ENCODE measurements at regions not wholly inside any gene's neighbourhood (a gene's known extent, or its start where the extent isn't known, plus 50 kb on each side); places are given as distances from the start of the nearest gene placed in this dataset.
A peak's percentile ranks its signal among the peaks of the same experiment; 100 is the strongest.
"Not testable (repeated sequence)": the region's sequence is repeated elsewhere in the genome, so short reads cannot be mapped to it uniquely, and the experiment has no call there.

DNA sequence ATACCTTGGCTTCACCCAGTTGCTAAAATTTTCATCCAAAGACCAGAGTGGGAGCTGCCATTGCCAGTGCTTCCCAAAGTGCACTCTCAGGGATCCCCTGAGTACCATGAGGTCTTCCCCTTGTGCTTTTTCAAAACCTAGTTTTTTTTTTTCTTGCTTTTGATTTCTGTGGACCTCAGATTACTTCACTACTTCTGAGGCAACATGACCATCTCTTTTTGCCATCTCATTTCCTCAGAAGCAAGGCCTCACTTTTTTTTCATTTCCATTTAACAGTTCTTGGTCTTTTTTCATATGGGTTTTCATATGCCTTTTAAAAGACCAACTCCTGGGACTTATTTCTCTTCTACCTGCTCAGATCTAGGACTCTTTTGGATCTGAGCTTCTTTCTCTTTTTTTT, 64.1 kb upstream of the MMS22L start:
- Histone ChIP-seq H3K9me3 (no peaks in the 10 kb centered on the region), H3K4me1 (no peaks in the 10 kb centered on the region), H3K36me3 (no peaks in the 10 kb centered on the region), H3K27ac (no peak overlapping the region), H3K4me3 (no peak overlapping the region), H3K27me3 (no peaks in the 10 kb centered on the region)
- intact Hi-C loops (cut with DNase I), result no loop called here
- TF ChIP-seq POLR2AphosphoS5 (IDR thresholded peaks at IDR 0.05) (no peak), POLR2A (IDR thresholded peaks at IDR 0.05) (no peak), CTCF (IDR thresholded peaks at IDR 0.05) (no peak), EP300 (IDR thresholded peaks at IDR 0.05) (no peak)
- DNase-seq, result no peak

DNA sequence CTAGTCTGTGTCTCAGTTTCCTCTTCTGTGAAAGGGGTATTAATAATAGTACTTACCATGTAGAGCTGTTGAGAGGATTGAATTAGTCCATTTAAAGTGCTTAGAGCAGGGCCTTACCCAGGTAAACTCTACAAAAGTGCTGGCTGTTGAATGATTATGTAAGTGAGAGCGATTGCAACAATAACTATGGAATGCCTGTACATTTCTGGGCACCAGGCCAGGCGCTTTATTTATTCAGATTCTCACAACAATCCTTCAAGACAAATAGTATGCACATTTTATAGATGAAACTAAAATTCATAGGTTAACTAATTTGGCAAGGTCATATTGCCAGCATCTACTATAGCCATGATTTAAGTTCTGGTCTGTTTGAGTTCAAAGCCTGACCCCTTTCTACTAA, 78.3 kb upstream of the MMS22L start:
- no peaks in the 10 kb centered on the region for H3K27me3 ChIP-seq
- H3K4me3 ChIP-seq, result no peak overlapping the region
- H3K36me3 ChIP-seq, result no peaks in the 10 kb centered on the region
- no peak for DNase-seq
- no peaks in the 10 kb centered on the region for H3K9me3 ChIP-seq
- intact Hi-C loops (cut with DNase I), result no loop called here
- 35 to 59% methylated on average over 2 of the region's 2 CpGs for WGBS, 2 donors
- TF ChIP-seq CTCF (IDR thresholded peaks at IDR 0.05), result no peak
- TF ChIP-seq EP300 (IDR thresholded peaks at IDR 0.05), result no peak
- no peak for TF ChIP-seq POLR2A (IDR thresholded peaks at IDR 0.05)
- no peak for TF ChIP-seq POLR2AphosphoS5 (IDR thresholded peaks at IDR 0.05)
- no peak overlapping the region for H3K27ac ChIP-seq
- no peaks in the 10 kb centered on the region for H3K4me1 ChIP-seq

DNA sequence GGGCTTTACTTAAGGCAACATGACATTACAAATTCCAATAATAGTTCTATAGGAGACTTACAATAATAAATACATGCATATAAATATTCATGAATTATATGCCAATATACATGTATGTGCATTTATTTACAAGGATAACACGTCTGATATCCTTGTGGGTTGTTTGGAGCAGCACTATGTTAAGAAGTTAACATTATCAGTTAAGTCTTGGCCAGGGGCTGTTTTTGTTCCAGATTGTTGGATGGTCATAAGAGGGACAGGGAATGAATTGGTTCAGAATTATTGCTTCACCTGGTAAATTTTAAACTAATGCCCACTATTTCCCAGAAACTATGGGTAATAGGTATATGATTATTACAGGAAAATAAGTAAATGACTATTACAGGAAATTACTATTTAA, 81.3 kb upstream of the MMS22L start:
- Histone ChIP-seq H3K9me3 (no peaks in the 10 kb centered on the region), H3K4me1 (no peaks in the 10 kb centered on the region), H3K36me3 (no peaks in the 10 kb centered on the region), H3K27ac (no peak overlapping the region), H3K4me3 (no peak overlapping the region), H3K27me3 (no peaks in the 10 kb centered on the region)
- no peak for DNase-seq
- 51 to 76% methylated on average over 1 of the region's 1 CpG for WGBS, 2 donors
- TF ChIP-seq EP300 (IDR thresholded peaks at IDR 0.05), result no peak
- intact Hi-C loops (cut with DNase I), result no loop called here

DNA sequence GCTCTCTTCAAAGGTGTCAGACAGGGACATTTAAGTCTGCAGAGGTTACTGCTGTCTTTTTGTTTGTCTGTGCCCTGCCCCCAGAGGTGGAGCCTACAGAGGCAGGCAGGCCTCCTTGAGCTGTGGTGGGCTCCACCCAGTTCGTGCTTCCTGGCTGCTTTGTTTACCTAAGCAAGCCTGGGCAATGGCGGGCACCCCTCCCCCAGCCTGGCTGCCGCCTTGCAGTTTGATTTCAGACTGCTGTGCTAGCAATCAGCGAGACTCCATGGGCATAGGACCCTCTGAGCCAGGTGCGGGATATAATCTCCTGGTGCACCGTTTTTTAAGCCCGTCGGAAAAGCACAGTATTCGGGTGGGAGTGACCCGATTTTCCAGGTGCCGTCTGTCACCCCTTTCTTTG, 99.1 kb upstream of the MMS22L start:
- DNase-seq; H3K27ac ChIP-seq; H3K27me3 ChIP-seq; H3K4me3 ChIP-seq; H3K36me3 ChIP-seq; H3K9me3 ChIP-seq; intact Hi-C loops (cut with DNase I); H3K4me1 ChIP-seq: not testable (repeated sequence)
- WGBS, 2 donors, result 75 to 88% methylated on average over 11 of the region's 11 CpGs

DNA sequence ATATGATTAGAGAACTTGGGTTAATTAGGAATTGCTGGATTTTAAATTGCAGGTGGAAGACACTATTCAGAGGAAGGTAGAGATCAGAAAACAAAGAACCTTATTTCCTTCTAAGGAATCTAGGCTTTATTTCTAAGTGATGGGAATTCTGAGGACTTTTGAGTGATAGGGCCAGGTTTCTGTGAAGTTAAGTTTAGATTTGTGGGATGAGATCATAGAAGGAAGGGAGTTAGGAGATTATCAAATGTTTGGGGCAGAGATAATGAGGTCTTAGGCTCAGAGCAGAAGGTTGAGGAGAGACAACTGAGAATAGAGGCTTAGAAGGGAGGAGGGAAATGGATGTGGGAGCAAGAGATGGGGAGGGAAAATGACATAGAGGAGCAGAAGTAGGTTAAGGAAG, 109.7 kb upstream of the MMS22L start:
- no peak for TF ChIP-seq CTCF (IDR thresholded peaks at IDR 0.05)
- TF ChIP-seq POLR2AphosphoS5 (IDR thresholded peaks at IDR 0.05), result no peak
- no peak for TF ChIP-seq EP300 (IDR thresholded peaks at IDR 0.05)
- TF ChIP-seq POLR2A (IDR thresholded peaks at IDR 0.05), result no peak
- H3K4me1 ChIP-seq, result no peaks in the 10 kb centered on the region
- no peaks in the 10 kb centered on the region for H3K27me3 ChIP-seq
- intact Hi-C loops (cut with DNase I), result loop anchor here (5.0 kb wide), 1 partner anchor 320 kb away; no protein-coding TSS in a partner anchor
- H3K36me3 ChIP-seq, result no peaks in the 10 kb centered on the region
- no peak overlapping the region for H3K4me3 ChIP-seq
- no peak overlapping the region for H3K27ac ChIP-seq
- H3K9me3 ChIP-seq, result no peaks in the 10 kb centered on the region
- DNase-seq, result no peak

DNA sequence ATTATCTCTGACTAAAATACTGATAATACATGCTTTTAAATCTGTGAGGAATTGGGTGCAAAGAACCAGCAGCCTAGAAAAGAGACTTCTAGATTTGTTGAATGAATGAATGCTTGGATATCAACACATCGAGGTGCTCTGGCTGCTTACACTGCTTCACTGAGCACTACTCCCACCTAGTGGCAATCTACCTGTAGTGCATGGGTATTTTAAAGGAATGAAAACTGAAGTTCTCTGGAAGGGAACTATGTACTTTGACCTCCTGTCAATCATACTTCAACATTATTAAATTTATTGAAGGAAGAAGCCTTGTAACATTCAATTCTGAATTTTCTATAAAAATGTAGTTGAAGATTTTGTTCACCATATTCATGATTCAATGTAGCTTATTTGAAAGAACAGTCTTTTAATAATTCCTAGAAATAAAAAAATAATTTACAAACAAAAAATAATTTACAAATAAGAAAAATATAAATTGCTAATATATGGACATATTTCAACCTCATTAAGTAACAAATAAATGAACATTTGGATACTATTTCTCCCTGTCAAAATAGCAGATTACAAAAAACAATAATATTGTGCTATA, 111.2 kb upstream of the MMS22L start:
- intact Hi-C loops (cut with DNase I), result loop anchor here (1.0 to 5.0 kb wide), 2 partner anchors 208 to 322 kb away; no protein-coding TSS in a partner anchor
- DNase-seq, result no peak
- Histone ChIP-seq H3K4me1 (no peaks in the 10 kb centered on the region), H3K27ac (no peak overlapping the region), H3K4me3 (no peak overlapping the region), H3K27me3 (no peaks in the 10 kb centered on the region), H3K36me3 (no peaks in the 10 kb centered on the region), H3K9me3 (no peaks in the 10 kb centered on the region)
- no peak for TF ChIP-seq POLR2A (IDR thresholded peaks at IDR 0.05)
- no peak for TF ChIP-seq POLR2AphosphoS5 (IDR thresholded peaks at IDR 0.05)
- peak; percentile 45 to 83 (median 72) for TF ChIP-seq CTCF (IDR thresholded peaks at IDR 0.05)
- no peak for TF ChIP-seq EP300 (IDR thresholded peaks at IDR 0.05)
- WGBS, 2 donors, result 0% methylated on average over 1 of the region's 1 CpG

Measured in sigmoid colon (tissue), 6 donors.